HCT116 (cell line): ENCODE measurements at regions not wholly inside any gene's neighbourhood (a gene's known extent, or its start where the extent isn't known, plus 50 kb on each side); places are given as distances from the start of the nearest gene placed in this dataset.

Experiments used
- ATAC-seq: fragments of 200-7000 bp; cut with Tn5 transposase; 2 replicates; pipeline ENCODE4 v1.9.1; 2020; ENCODE audit warnings: mild to moderate bottlenecking, moderate library complexity
- BruUV-seq: library from RNA; stranded (reverse); fragments of 400-500 nt; replicated peaks from 2 replicates; lab custom pipeline; 2021; lab: Mats Ljungman, UMichigan
- CTCF ChIA-PET: fragments of 300-600 bp; sonication (Branson Sonifier 250); formaldehyde crosslinking; loops from one replicate; lab custom pipeline; 2021; ENCODE audit warnings: antibody characterized with exemption; lab: Charles Lee
- POLR2A ChIA-PET: fragments of 300-600, 350-600 bp; sonication (Branson Sonifier 250); formaldehyde crosslinking; loops from one replicate; lab custom pipeline; 2021; ENCODE audit warnings: antibody characterized with exemption; lab: Charles Lee
- RAD21 ChIA-PET, 2 experiments: fragments of 300-600 bp; sonication (Branson Sonifier 250); formaldehyde crosslinking; loops; one replicate each; lab custom pipeline; 2023; ENCODE audit warnings: low total read pairs in 2 of 2; ENCODE audit not compliant: uncharacterized antibody in 2 of 2, unreplicated experiment in 2 of 2, low non-redundant PET in 1 of 2; lab: Charles Lee
- DNase-seq: peaks from one replicate; pipeline ENCODE4 v3.0.0-alpha.2; 2010; ENCODE audit warnings: low read depth, low spot score
- H2AFZ ChIP-seq: fragments of 200-600 bp; shearing (Covaris generic), sonication (generic); 2 replicates; pipeline ENCODE4 v1.6.1; 2017; ENCODE audit warnings: low read depth, mixed run types, mixed read lengths, antibody characterized with exemption, low read length; ENCODE audit not compliant: poor library complexity, severe bottlenecking
- H3K27ac ChIP-seq: 2 replicates; pipeline ENCODE4 v1.5.1; 2012; ENCODE audit warnings: low read depth, low read length
- H3K27me3 ChIP-seq: fragments of 200-600 bp; sonication (generic); 2 replicates; pipeline ENCODE4 v1.6.1; 2016; ENCODE audit warnings: mixed run types, low read length, mixed read lengths; ENCODE audit not compliant: insufficient read depth
- H3K36me3 ChIP-seq, 2 experiments: fragments of 200-500 bp in 1 of 2; fragments of 200-600 bp in 1 of 2; sonication (Bioruptor generic) in 1 of 2; sonication (generic) in 1 of 2; 2 replicates each; pipeline versions ENCODE4 v1.5.1 to v1.6.1; 2014 to 2016; ENCODE audit warnings: low read length in 2 of 2, inconsistent platforms in 1 of 2, mixed read lengths in 1 of 2, mixed run types in 1 of 2; ENCODE audit not compliant: insufficient read depth in 2 of 2, control insufficient read depth in 1 of 2
- H3K4me1 ChIP-seq, 2 experiments: fragments of 200-600 bp in 1 of 2; sonication (generic) in 1 of 2; 2 replicates each; pipeline versions ENCODE4 v1.5.1 to v1.6.1; 2012 to 2017; ENCODE audit warnings: low read length in 2 of 2, inconsistent platforms in 1 of 2, mild to moderate bottlenecking in 1 of 2, mixed read lengths in 1 of 2, mixed run types in 1 of 2, moderate library complexity in 1 of 2; ENCODE audit not compliant: insufficient read depth in 2 of 2, control insufficient read depth in 1 of 2
- H3K4me2 ChIP-seq: fragments of 200-600 bp; sonication (generic); 2 replicates; pipeline ENCODE4 v1.6.1; 2017; ENCODE audit warnings: mixed run types, low read length, mixed read lengths
- H3K4me3 ChIP-seq, 2 experiments: fragments of 200-600 bp in 1 of 2; sonication (generic) in 1 of 2; replicated peaks in 1 of 2; 2 replicates each; pipeline ENCODE4 v1.5.1; 2011 to 2016; ENCODE audit warnings: low read length in 2 of 2, control low read depth in 1 of 2, low read depth in 1 of 2, mild to moderate bottlenecking in 1 of 2, mixed read lengths in 1 of 2, mixed run types in 1 of 2
- H3K79me2 ChIP-seq: fragments of 200-600 bp; sonication (generic); 2 replicates; pipeline ENCODE4 v1.6.1; 2017; ENCODE audit warnings: mild to moderate bottlenecking, mixed run types, low read length, moderate library complexity, mixed read lengths; ENCODE audit not compliant: insufficient read depth
- H3K9ac ChIP-seq: fragments of 200-600 bp; sonication (generic); 2 replicates; pipeline ENCODE4 v1.6.1; 2016; ENCODE audit warnings: low read length, mixed read lengths
- H3K9me2 ChIP-seq: fragments of 200-600 bp; sonication (generic), shearing (Covaris generic); 2 replicates; pipeline ENCODE4 v1.6.1; 2017; ENCODE audit warnings: mixed run types, mild to moderate bottlenecking, moderate library complexity; ENCODE audit not compliant: insufficient read depth
- H3K9me3 ChIP-seq, 2 experiments: fragments of 200-500 bp in 1 of 2; fragments of 200-600 bp in 1 of 2; sonication (Bioruptor generic) in 1 of 2; sonication (generic) in 1 of 2; 2 replicates each; pipeline ENCODE4 v1.6.1; 2014 to 2017; ENCODE audit warnings: low read length in 2 of 2, mixed read lengths in 2 of 2, inconsistent platforms in 1 of 2, low read depth in 1 of 2, mild to moderate bottlenecking in 1 of 2, mixed run types in 1 of 2, moderate library complexity in 1 of 2; ENCODE audit not compliant: control insufficient read depth in 1 of 2, insufficient read depth in 1 of 2
- H4K20me1 ChIP-seq: fragments of 200-600 bp; sonication (generic), shearing (Covaris generic); 2 replicates; pipeline ENCODE4 v1.6.1; 2017; ENCODE audit warnings: mixed run types, mild to moderate bottlenecking, moderate library complexity; ENCODE audit not compliant: insufficient read depth
- ATF3 ChIP-seq: IDR thresholded peaks from 2 replicates; pipeline ENCODE4 v1.6.1; 2012
- CBX3 ChIP-seq: IDR thresholded peaks from 2 replicates; pipeline ENCODE4 v1.6.1; 2012; ENCODE audit warnings: low read depth
- CEBPB ChIP-seq: IDR thresholded peaks from 2 replicates; pipeline ENCODE4 v1.6.1; 2012; ENCODE audit warnings: low read depth
- CTCF ChIP-seq, 3 experiments: fragments of 200-600 bp in 1 of 3; sonication (generic) in 1 of 3; IDR thresholded peaks in 2 of 3; conservative IDR thresholded peaks in 1 of 3; 2 replicates each; pipeline ENCODE4 v1.5.1; 2012 to 2017; ENCODE audit warnings: low read depth in 2 of 3, low read length in 2 of 3, antibody characterized with exemption in 1 of 3, borderline replicate concordance in 1 of 3, control low read depth in 1 of 3, mild to moderate bottlenecking in 1 of 3, mixed read lengths in 1 of 3, mixed run types in 1 of 3, moderate library complexity in 1 of 3; ENCODE audit not compliant: insufficient read depth in 1 of 3
- ELF1 ChIP-seq: IDR thresholded peaks from 2 replicates; pipeline ENCODE4 v1.6.1; 2012; ENCODE audit warnings: low read depth, borderline replicate concordance
- EZH2 ChIP-seq: fragments of 200-600 bp; sonication (generic); IDR thresholded peaks from 2 replicates; pipeline ENCODE4 v1.6.1; 2017; ENCODE audit warnings: antibody characterized with exemption, mixed run types
- FOSL1 ChIP-seq: IDR thresholded peaks from 2 replicates; pipeline ENCODE4 v1.6.1; 2012; ENCODE audit warnings: low read depth
- JUND ChIP-seq: IDR thresholded peaks from 2 replicates; pipeline ENCODE4 v1.6.1; 2012
- MAX ChIP-seq: IDR thresholded peaks from 2 replicates; pipeline ENCODE4 v1.6.1; 2012
- POLR2A ChIP-seq: IDR thresholded peaks from 2 replicates; pipeline ENCODE4 v1.7.0; 2011; ENCODE audit warnings: borderline replicate concordance; ENCODE audit not compliant: insufficient read depth, insufficient read length; ENCODE audit errors: extremely low read depth
- POLR2AphosphoS5 ChIP-seq: IDR thresholded peaks from 2 replicates; pipeline ENCODE4 v1.6.1; 2011; ENCODE audit warnings: mild to moderate bottlenecking, low read depth, low read length, moderate library complexity
- RAD21 ChIP-seq: IDR thresholded peaks from 2 replicates; pipeline ENCODE4 v1.6.1; 2012; ENCODE audit warnings: low read depth, mild to moderate bottlenecking
- REST ChIP-seq: IDR thresholded peaks from 2 replicates; pipeline ENCODE4 v1.6.1; 2012; ENCODE audit warnings: low read depth
- SIN3A ChIP-seq: IDR thresholded peaks from 2 replicates; pipeline ENCODE4 v1.6.1; 2012; ENCODE audit warnings: low read depth
- SP1 ChIP-seq: IDR thresholded peaks from 2 replicates; pipeline ENCODE4 v1.6.1; 2012; ENCODE audit warnings: low read depth
- TCF7L2 ChIP-seq: IDR thresholded peaks from 2 replicates; pipeline ENCODE4 v1.7.0; 2011; ENCODE audit warnings: borderline replicate concordance, inconsistent platforms; ENCODE audit not compliant: insufficient read depth, insufficient read length; ENCODE audit errors: extremely low read depth
- YY1 ChIP-seq: IDR thresholded peaks from 2 replicates; pipeline ENCODE4 v1.6.1; 2011; ENCODE audit warnings: low read length, low read depth, moderate library complexity, mild to moderate bottlenecking; ENCODE audit not compliant: insufficient replicate concordance; ENCODE audit errors: extremely low read depth
- ZBTB33 ChIP-seq: IDR thresholded peaks from 2 replicates; pipeline ENCODE4 v1.6.1; 2011; ENCODE audit warnings: mild to moderate bottlenecking, low read length, moderate library complexity; ENCODE audit not compliant: insufficient replicate concordance; ENCODE audit errors: extremely low read depth
- ZFX ChIP-seq: fragments of 450-650 bp; IDR thresholded peaks from 2 replicates; pipeline ENCODE4 v1.6.1; 2017
- ZNF274 ChIP-seq: fragments of 200-500 bp; sonication (Bioruptor generic); IDR thresholded peaks from 2 replicates; pipeline ENCODE4 v1.6.1; 2014; ENCODE audit warnings: mild to moderate bottlenecking, low read depth, low read length, inconsistent platforms
- intact Hi-C: fragments of 100-400 bp; cut with micrococcal nuclease; formaldehyde crosslinking; loops from 2 replicates; pipeline ENCODE4 v1.10.0; 2022

- H3K9me3 ChIP-seq: no peaks in the 10 kb centered on the region
- no peaks in the 10 kb centered on the region for H3K79me2 ChIP-seq
- intact Hi-C loops: no loop called here
- H3K4me2 ChIP-seq: no peak overlapping the region
- ChIA-PET RAD21 (no interaction called here), POLR2A (no interaction called here), CTCF (no interaction called here)
- ATAC-seq: no peak
- peaks cover 59% of the 10 kb centered on the region for H3K27me3 ChIP-seq
- H3K9ac ChIP-seq: no peak overlapping the region
- no peak for DNase-seq
- no peak overlapping the region for H2AFZ ChIP-seq
- no TSS peak for BruUV-seq
- H3K9me2 ChIP-seq: no peaks in the 10 kb centered on the region
- no peak overlapping the region for H3K4me3 ChIP-seq
- TF ChIP-seq EZH2: no peak
- no peak for TF ChIP-seq CEBPB
- no peak for TF ChIP-seq TCF7L2
- no peak for TF ChIP-seq POLR2A
- no peak for TF ChIP-seq RAD21
- no peak for TF ChIP-seq SIN3A
- TF ChIP-seq CTCF (IDR thresholded peaks at IDR 0.05 in 2 of 3, conservative IDR thresholded peaks at IDR 0.05 in 1 of 3; ENCODE audit: borderline replicate concordance in 1 of 3, insufficient read depth in 1 of 3, low read depth in 2 of 3, low read length in 2 of 3): no peak
- no peak for TF ChIP-seq POLR2AphosphoS5
- TF ChIP-seq ZFX: no peak
- TF ChIP-seq ZBTB33: no peak
- TF ChIP-seq REST: no peak
- TF ChIP-seq ZNF274: no peak
- no peak for TF ChIP-seq ELF1
- TF ChIP-seq MAX: no peak
- TF ChIP-seq CBX3: no peak
- TF ChIP-seq ATF3: no peak
- no peak for TF ChIP-seq JUND
- TF ChIP-seq SP1: no peak
- TF ChIP-seq FOSL1: no peak
- no peak for TF ChIP-seq YY1
- no peak overlapping the region for H3K27ac ChIP-seq
- no peaks in the 10 kb centered on the region for H3K36me3 ChIP-seq
- H3K4me1 ChIP-seq: no peaks in the 10 kb centered on the region
- H4K20me1 ChIP-seq: no peaks in the 10 kb centered on the region
Observed at GRCh38 chr14:56962444-56963080, 152.3 kb upstream of the OTX2 start.
